Suprapubic skin (tissue), 4 donors: ENCODE measurements at regions not wholly inside any gene's neighbourhood (a gene's known extent, or its start where the extent isn't known, plus 50 kb on each side); places are given as distances from the start of the nearest gene placed in this dataset.
A peak's percentile ranks its signal among the peaks of the same experiment; 100 is the strongest.

ENCODE experiments used
- DNase-seq, 2 donors: peaks; one replicate each; pipeline ENCODE4 v3.0.0-alpha.2; 2019; ENCODE audit warnings: low spot score in 2 of 2
- H3K27ac ChIP-seq: fragments of 200-600 bp; sonication (generic); one replicate; pipeline ENCODE4 v1.5.1; 2019
- H3K27me3 ChIP-seq: fragments of 200-600 bp; sonication (generic); one replicate; pipeline ENCODE4 v1.5.1; 2019
- H3K36me3 ChIP-seq: fragments of 200-600 bp; sonication (generic); one replicate; pipeline ENCODE4 v1.5.1; 2019
- H3K4me1 ChIP-seq: fragments of 200-600 bp; sonication (generic); one replicate; pipeline ENCODE4 v1.5.1; 2019
- H3K4me3 ChIP-seq: fragments of 200-600 bp; sonication (generic); one replicate; pipeline ENCODE4 v1.5.1; 2019; ENCODE audit warnings: mild to moderate bottlenecking
- H3K9me3 ChIP-seq: fragments of 200-600 bp; sonication (generic); one replicate; pipeline ENCODE4 v1.5.1; 2019
- CTCF ChIP-seq, 2 donors: fragments of 200-600 bp in 1 of 2; fragments of 450-650 bp in 1 of 2; sonication (generic) in 1 of 2; IDR thresholded peaks; one replicate each; pipeline ENCODE4 v1.5.1; 2016 to 2019; ENCODE audit warnings: antibody characterized with exemption in 2 of 2, mild to moderate bottlenecking in 1 of 2, moderate library complexity in 1 of 2
- EP300 ChIP-seq: sonication (generic); formaldehyde crosslinking; IDR thresholded peaks from one replicate; pipeline ENCODE4 v1.6.1; 2017; ENCODE audit warnings: antibody characterized with exemption
- POLR2A ChIP-seq, 2 donors: fragments of 450-650 bp; IDR thresholded peaks; one replicate each; pipeline ENCODE4 v1.6.1; 2017; ENCODE audit warnings: antibody characterized with exemption in 2 of 2, mild to moderate bottlenecking in 2 of 2, moderate library complexity in 2 of 2
- POLR2AphosphoS5 ChIP-seq, 3 donors: sonication (generic); formaldehyde crosslinking; IDR thresholded peaks; one replicate each; pipeline ENCODE4 v1.6.1; 2017; ENCODE audit warnings: antibody characterized with exemption in 3 of 3
- WGBS: methylation state at CpG from one replicate; pipeline ENCODE4 v1.1.5; 2018; 5-methylcytosine and 5-hydroxymethylcytosine counted together

- 83% methylated on average over 6 of the region's 6 CpGs for WGBS
Measured at GRCh38 chr20:24754691-24755090, 194.4 kb upstream of the CST7 start.

GRCh38 chr20:24755411-24755922 lies 193.6 kb upstream of the CST7 start:
- Histone ChIP-seq H3K27ac (no peak overlapping the region), H3K27me3 (no peaks in the 10 kb centered on the region), H3K4me1 (no peaks in the 10 kb centered on the region), H3K9me3 (no peaks in the 10 kb centered on the region), H3K36me3 (no peaks in the 10 kb centered on the region), H3K4me3 (no peak overlapping the region)
- no peak for TF ChIP-seq EP300
- TF ChIP-seq POLR2AphosphoS5 (IDR thresholded peaks at IDR 0.05), result no peak
- TF ChIP-seq POLR2A (IDR thresholded peaks at IDR 0.05), result no peak
- TF ChIP-seq CTCF (IDR thresholded peaks at IDR 0.05), result no peak
- no peak for DNase-seq
- 77% methylated on average over 4 of the region's 4 CpGs for WGBS

More at GRCh38 chr20:24754691-24755090, 194.4 kb upstream of the CST7 start:
- TF ChIP-seq POLR2AphosphoS5 (IDR thresholded peaks at IDR 0.05) (no peak), CTCF (IDR thresholded peaks at IDR 0.05) (no peak), EP300 (no peak), POLR2A (IDR thresholded peaks at IDR 0.05) (no peak)
- DNase-seq, result no peak
- H3K27me3 ChIP-seq, result no peaks in the 10 kb centered on the region
- H3K27ac ChIP-seq, result no peak overlapping the region
- no peaks in the 10 kb centered on the region for H3K4me1 ChIP-seq
- H3K36me3 ChIP-seq, result no peaks in the 10 kb centered on the region
- no peaks in the 10 kb centered on the region for H3K9me3 ChIP-seq
- H3K4me3 ChIP-seq, result no peak overlapping the region

GRCh38 chr20:24756292-24757025 lies 192.6 kb upstream of the CST7 start:
- H3K4me3 ChIP-seq, result no peak overlapping the region
- H3K36me3 ChIP-seq, result no peaks in the 10 kb centered on the region
- H3K9me3 ChIP-seq, result no peaks in the 10 kb centered on the region
- no peaks in the 10 kb centered on the region for H3K4me1 ChIP-seq
- no peak overlapping the region for H3K27ac ChIP-seq
- DNase-seq, result no peak
- WGBS, result 77% methylated on average over 12 of the region's 12 CpGs
- TF ChIP-seq POLR2AphosphoS5 (IDR thresholded peaks at IDR 0.05), result no peak
- TF ChIP-seq POLR2A (IDR thresholded peaks at IDR 0.05), result no peak
- no peak for TF ChIP-seq EP300
- no peak for TF ChIP-seq CTCF (IDR thresholded peaks at IDR 0.05)
- no peaks in the 10 kb centered on the region for H3K27me3 ChIP-seq

- TF ChIP-seq CTCF (IDR thresholded peaks at IDR 0.05) (no peak), POLR2AphosphoS5 (IDR thresholded peaks at IDR 0.05) (no peak), EP300 (no peak), POLR2A (IDR thresholded peaks at IDR 0.05) (no peak)
- Histone ChIP-seq H3K36me3 (no peaks in the 10 kb centered on the region), H3K9me3 (no peaks in the 10 kb centered on the region), H3K27me3 (peaks cover 11% of the 10 kb centered on the region), H3K4me3 (no peak overlapping the region), H3K4me1 (no peaks in the 10 kb centered on the region), H3K27ac (no peak overlapping the region)
- 96% methylated on average over 7 of the region's 7 CpGs for WGBS
- DNase-seq, result peak in 1 of 2 donors; percentile 53
Measured at GRCh38 chr20:24761220-24762065, 187.6 kb upstream of the CST7 start.

- TF ChIP-seq CTCF (IDR thresholded peaks at IDR 0.05) (no peak), POLR2AphosphoS5 (IDR thresholded peaks at IDR 0.05) (no peak), EP300 (no peak), POLR2A (IDR thresholded peaks at IDR 0.05) (no peak)
- 91% methylated on average over 3 of the region's 3 CpGs for WGBS
- Histone ChIP-seq H3K4me1 (no peaks in the 10 kb centered on the region), H3K36me3 (no peaks in the 10 kb centered on the region), H3K27me3 (peaks cover 11% of the 10 kb centered on the region), H3K9me3 (no peaks in the 10 kb centered on the region), H3K27ac (no peak overlapping the region), H3K4me3 (no peak overlapping the region)
- peak in 1 of 2 donors; percentile 71 for DNase-seq
Measured at GRCh38 chr20:24762371-24762770, 186.7 kb upstream of the CST7 start.
